ENCODE measurements at regions not wholly inside any gene's neighbourhood (a gene's known extent, or its start where the extent isn't known, plus 50 kb on each side); places are given as distances from the start of the nearest gene placed in this dataset.

DNA sequence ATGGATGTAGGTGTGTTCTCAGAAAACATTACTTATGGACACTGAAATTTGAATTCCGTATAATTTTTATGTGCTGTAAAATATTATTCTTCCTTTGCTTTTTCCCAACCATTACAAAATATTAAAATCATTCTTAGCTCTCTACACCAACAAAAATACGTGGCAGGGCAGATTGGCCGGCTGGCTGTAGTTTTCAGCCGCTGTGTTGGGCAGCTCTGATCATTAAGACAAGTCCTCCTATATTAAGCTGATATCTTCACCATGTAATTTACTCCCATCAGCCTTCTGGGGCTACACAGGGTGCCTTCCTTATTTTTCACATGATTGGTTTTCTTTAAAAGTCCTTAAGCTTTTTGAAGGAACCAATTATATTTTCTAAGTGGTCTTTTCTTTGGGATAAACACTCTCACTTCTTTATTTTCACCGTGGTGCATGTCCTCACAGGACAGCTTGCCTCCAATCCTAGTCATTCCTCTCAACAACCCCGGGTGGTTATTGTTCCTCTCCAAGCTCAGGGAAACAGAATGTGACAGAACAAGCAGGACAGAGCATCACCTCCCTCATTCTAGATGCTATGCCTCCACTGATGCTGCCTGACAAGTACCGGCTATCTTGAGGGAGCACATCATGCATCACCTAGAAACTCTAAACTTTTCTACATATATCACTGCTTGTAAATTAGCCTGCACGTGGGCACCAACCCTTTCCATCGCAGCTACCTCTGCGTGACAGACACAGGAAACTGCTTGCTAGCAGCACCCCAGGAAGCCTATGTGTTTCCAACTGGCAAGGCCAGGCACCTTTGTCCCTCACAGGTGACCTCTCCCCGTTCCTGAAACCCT lies 362.3 kb downstream of the MYCN start:
- TF ChIP-seq, protein P1, sequence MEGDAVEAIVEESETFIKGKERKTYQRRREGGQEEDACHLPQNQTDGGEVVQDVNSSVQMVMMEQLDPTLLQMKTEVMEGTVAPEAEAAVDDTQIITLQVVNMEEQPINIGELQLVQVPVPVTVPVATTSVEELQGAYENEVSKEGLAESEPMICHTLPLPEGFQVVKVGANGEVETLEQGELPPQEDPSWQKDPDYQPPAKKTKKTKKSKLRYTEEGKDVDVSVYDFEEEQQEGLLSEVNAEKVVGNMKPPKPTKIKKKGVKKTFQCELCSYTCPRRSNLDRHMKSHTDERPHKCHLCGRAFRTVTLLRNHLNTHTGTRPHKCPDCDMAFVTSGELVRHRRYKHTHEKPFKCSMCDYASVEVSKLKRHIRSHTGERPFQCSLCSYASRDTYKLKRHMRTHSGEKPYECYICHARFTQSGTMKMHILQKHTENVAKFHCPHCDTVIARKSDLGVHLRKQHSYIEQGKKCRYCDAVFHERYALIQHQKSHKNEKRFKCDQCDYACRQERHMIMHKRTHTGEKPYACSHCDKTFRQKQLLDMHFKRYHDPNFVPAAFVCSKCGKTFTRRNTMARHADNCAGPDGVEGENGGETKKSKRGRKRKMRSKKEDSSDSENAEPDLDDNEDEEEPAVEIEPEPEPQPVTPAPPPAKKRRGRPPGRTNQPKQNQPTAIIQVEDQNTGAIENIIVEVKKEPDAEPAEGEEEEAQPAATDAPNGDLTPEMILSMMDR (IDR thresholded peaks at IDR 0.05): no peak
- no peak for TF ChIP-seq EZH2 (IDR thresholded peaks at IDR 0.05; ENCODE audit: borderline replicate concordance, insufficient read depth, low read depth, low read length, poor library complexity, severe bottlenecking)

Data from B cell (primary cell).